K562 (cell line): ENCODE measurements at regions not wholly inside any gene's neighbourhood (a gene's known extent, or its start where the extent isn't known, plus 50 kb on each side); places are given as distances from the start of the nearest gene placed in this dataset.

Experiments
- ARID2 ChIP-seq: fragments of 450-650 bp; IDR thresholded peaks from 2 replicates; pipeline ENCODE4 v1.6.1; 2017; ENCODE audit warnings: antibody characterized with exemption, mild to moderate bottlenecking
- BACH1 ChIP-seq: fragments of 200-800 bp; sonication (Bioruptor generic); IDR thresholded peaks from 2 replicates; pipeline ENCODE4 v1.6.1; 2016; ENCODE audit warnings: missing genetic modification characterization, missing compliant biosample characterization
- CBX8 ChIP-seq: fragments of 200-600 bp; sonication (generic); IDR thresholded peaks from 2 replicates; pipeline ENCODE4 v1.6.1; 2012; ENCODE audit warnings: borderline replicate concordance, mixed run types, low read depth, mild to moderate bottlenecking, moderate library complexity, mixed read lengths, low read length, control low read depth, inconsistent platforms; ENCODE audit not compliant: poor library complexity, severe bottlenecking; ENCODE audit errors: extremely low read depth
- EWSR1 ChIP-seq: fragments of 450-650 bp; IDR thresholded peaks from 2 replicates; pipeline ENCODE4 v1.6.1; 2018; ENCODE audit warnings: borderline replicate concordance, mild to moderate bottlenecking, low read depth, moderate library complexity; ENCODE audit not compliant: partially characterized antibody
- MEF2D ChIP-seq: conservative IDR thresholded peaks from 2 replicates; pipeline ENCODE4 v1.6.1; 2016; ENCODE audit warnings: low read depth, missing genetic modification characterization, missing compliant biosample characterization
- MIER1 ChIP-seq: fragments of 450-650 bp; IDR thresholded peaks from 2 replicates; pipeline ENCODE4 v1.6.1; 2016; ENCODE audit warnings: antibody characterized with exemption, mild to moderate bottlenecking, low read depth
- NFIC ChIP-seq: fragments of 450-650 bp; IDR thresholded peaks from 2 replicates; pipeline ENCODE4 v1.6.1; 2017; ENCODE audit warnings: mild to moderate bottlenecking, inconsistent platforms
- NONO ChIP-seq, 2 experiments: fragments of 200-400 bp in 1 of 2; fragments of 450-650 bp in 1 of 2; formaldehyde crosslinking in 1 of 2; IDR thresholded peaks; 2 replicates each; pipeline ENCODE4 v1.6.1; 2017; ENCODE audit warnings: low read depth in 2 of 2, mild to moderate bottlenecking in 2 of 2, moderate library complexity in 2 of 2, low read length in 1 of 2
- SLC30A9 ChIP-seq: fragments of 250-450 bp; sonication (Bioruptor Pico); IDR thresholded peaks from 2 replicates; pipeline ENCODE4 v1.8.0; 2022; ENCODE audit warnings: mild to moderate bottlenecking, moderate library complexity
- SMARCE1 ChIP-seq: fragments of 450-650 bp; IDR thresholded peaks from 2 replicates; pipeline ENCODE4 v1.7.1; 2016; ENCODE audit warnings: mild to moderate bottlenecking
- SRF ChIP-seq, 2 experiments: fragments of 250-450, 450-650 bp in 1 of 2; sonication (Bioruptor Pico) in 1 of 2; sonication (generic) in 1 of 2; formaldehyde crosslinking; IDR thresholded peaks; 2 replicates each; pipeline versions ENCODE4 v1.5.0 to v1.5.1; 2020 to 2022; ENCODE audit warnings: mild to moderate bottlenecking in 1 of 2, missing genetic modification reagents in 1 of 2
- ZNF232 ChIP-seq: sonication (generic); formaldehyde crosslinking; IDR thresholded peaks from 2 replicates; pipeline ENCODE4 v1.8.0; 2022; ENCODE audit warnings: mild to moderate bottlenecking, missing genetic modification reagents
- ZNF584 ChIP-seq: fragments of 200-800 bp; sonication (Bioruptor generic); IDR thresholded peaks from 2 replicates; pipeline ENCODE4 v1.6.1; 2016; ENCODE audit warnings: low read depth, mild to moderate bottlenecking, missing genetic modification characterization, missing compliant biosample characterization
- ZZZ3 ChIP-seq: fragments of 450-650 bp; IDR thresholded peaks from 2 replicates; pipeline ENCODE4 v1.6.1; 2016; ENCODE audit warnings: antibody characterized with exemption, mild to moderate bottlenecking, moderate library complexity
- TF ChIP-seq, protein P1 (sequence below): sonication (generic); formaldehyde crosslinking; IDR thresholded peaks from 2 replicates; pipeline ENCODE4 v1.8.1; 2023; ENCODE audit warnings: missing genetic modification reagents, mild to moderate bottlenecking, borderline replicate concordance
- TF ChIP-seq, protein P2 (sequence below): fragments of 450-650 bp; IDR thresholded peaks from 2 replicates; pipeline ENCODE4 v1.7.1; 2018; ENCODE audit warnings: mild to moderate bottlenecking, low read depth; ENCODE audit not compliant: partially characterized antibody
- TF ChIP-seq, protein P3 (sequence below): fragments of 250-450 bp; sonication (Bioruptor Pico); IDR thresholded peaks from 2 replicates; pipeline ENCODE4 v1.9.0; 2021; ENCODE audit warnings: mild to moderate bottlenecking
- TF ChIP-seq, protein P4 (sequence below): sonication (generic); formaldehyde crosslinking; IDR thresholded peaks from 2 replicates; pipeline ENCODE4 v1.9.0; 2022; ENCODE audit warnings: mild to moderate bottlenecking, missing genetic modification reagents
- TF ChIP-seq, protein P5 (sequence below): fragments of 450-650 bp; IDR thresholded peaks from 2 replicates; pipeline ENCODE4 v1.6.1; 2018; ENCODE audit warnings: mild to moderate bottlenecking, low read depth; ENCODE audit not compliant: partially characterized antibody

DNA sequence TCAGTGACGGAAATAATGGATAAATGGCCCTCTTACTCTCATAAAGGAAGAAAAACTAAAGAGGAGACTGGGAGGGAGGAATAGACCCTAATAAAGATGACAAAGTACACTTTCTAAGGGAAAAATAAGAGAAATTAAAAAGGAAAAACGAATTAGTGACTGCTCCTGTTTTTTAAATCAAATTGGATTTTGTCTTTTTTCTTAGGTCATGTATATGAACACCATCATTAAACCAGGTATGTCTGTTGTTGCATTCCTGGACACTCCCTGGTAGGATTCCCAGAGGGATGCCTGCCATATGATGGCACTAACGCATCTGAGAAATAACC lies 59.4 kb upstream of the BTN3A2 start (continued):
- TF ChIP-seq, protein P1, sequence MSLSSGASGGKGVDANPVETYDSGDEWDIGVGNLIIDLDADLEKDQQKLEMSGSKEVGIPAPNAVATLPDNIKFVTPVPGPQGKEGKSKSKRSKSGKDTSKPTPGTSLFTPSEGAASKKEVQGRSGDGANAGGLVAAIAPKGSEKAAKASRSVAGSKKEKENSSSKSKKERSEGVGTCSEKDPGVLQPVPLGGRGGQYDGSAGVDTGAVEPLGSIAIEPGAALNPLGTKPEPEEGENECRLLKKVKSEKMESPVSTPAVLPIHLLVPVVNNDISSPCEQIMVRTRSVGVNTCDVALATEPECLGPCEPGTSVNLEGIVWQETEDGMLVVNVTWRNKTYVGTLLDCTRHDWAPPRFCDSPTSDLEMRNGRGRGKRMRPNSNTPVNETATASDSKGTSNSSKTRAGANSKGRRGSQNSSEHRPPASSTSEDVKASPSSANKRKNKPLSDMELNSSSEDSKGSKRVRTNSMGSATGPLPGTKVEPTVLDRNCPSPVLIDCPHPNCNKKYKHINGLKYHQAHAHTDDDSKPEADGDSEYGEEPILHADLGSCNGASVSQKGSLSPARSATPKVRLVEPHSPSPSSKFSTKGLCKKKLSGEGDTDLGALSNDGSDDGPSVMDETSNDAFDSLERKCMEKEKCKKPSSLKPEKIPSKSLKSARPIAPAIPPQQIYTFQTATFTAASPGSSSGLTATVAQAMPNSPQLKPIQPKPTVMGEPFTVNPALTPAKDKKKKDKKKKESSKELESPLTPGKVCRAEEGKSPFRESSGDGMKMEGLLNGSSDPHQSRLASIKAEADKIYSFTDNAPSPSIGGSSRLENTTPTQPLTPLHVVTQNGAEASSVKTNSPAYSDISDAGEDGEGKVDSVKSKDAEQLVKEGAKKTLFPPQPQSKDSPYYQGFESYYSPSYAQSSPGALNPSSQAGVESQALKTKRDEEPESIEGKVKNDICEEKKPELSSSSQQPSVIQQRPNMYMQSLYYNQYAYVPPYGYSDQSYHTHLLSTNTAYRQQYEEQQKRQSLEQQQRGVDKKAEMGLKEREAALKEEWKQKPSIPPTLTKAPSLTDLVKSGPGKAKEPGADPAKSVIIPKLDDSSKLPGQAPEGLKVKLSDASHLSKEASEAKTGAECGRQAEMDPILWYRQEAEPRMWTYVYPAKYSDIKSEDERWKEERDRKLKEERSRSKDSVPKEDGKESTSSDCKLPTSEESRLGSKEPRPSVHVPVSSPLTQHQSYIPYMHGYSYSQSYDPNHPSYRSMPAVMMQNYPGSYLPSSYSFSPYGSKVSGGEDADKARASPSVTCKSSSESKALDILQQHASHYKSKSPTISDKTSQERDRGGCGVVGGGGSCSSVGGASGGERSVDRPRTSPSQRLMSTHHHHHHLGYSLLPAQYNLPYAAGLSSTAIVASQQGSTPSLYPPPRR (CRISPR knock-in tag), result no peak
- no peak for TF ChIP-seq NONO (IDR thresholded peaks at IDR 0.05; ENCODE audit: low read depth in 2 of 2, low read length in 1 of 2)
- TF ChIP-seq SMARCE1, result no peak
- TF ChIP-seq NFIC, result 0 out of 2 replicates have a peak, but pooled peaks have one; percentile 0
- no peak for TF ChIP-seq ARID2
- TF ChIP-seq CBX8, result no peak
- no peak for TF ChIP-seq MEF2D (tag)
- 0 out of 2 replicates have a peak, but pooled peaks have one; percentile 68 for TF ChIP-seq ZNF584 (CRISPR knock-in tag)
- peak; percentile 36; the same call in 1 of the 2 replicates for TF ChIP-seq BACH1
- no peak for TF ChIP-seq ZZZ3
- TF ChIP-seq, protein P2, sequence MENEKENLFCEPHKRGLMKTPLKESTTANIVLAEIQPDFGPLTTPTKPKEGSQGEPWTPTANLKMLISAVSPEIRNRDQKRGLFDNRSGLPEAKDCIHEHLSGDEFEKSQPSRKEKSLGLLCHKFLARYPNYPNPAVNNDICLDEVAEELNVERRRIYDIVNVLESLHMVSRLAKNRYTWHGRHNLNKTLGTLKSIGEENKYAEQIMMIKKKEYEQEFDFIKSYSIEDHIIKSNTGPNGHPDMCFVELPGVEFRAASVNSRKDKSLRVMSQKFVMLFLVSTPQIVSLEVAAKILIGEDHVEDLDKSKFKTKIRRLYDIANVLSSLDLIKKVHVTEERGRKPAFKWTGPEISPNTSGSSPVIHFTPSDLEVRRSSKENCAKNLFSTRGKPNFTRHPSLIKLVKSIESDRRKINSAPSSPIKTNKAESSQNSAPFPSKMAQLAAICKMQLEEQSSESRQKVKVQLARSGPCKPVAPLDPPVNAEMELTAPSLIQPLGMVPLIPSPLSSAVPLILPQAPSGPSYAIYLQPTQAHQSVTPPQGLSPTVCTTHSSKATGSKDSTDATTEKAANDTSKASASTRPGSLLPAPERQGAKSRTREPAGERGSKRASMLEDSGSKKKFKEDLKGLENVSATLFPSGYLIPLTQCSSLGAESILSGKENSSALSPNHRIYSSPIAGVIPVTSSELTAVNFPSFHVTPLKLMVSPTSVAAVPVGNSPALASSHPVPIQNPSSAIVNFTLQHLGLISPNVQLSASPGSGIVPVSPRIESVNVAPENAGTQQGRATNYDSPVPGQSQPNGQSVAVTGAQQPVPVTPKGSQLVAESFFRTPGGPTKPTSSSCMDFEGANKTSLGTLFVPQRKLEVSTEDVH, result no peak
- no peak for TF ChIP-seq SLC30A9 (CRISPR knock-in tag)
- TF ChIP-seq, protein P3, sequence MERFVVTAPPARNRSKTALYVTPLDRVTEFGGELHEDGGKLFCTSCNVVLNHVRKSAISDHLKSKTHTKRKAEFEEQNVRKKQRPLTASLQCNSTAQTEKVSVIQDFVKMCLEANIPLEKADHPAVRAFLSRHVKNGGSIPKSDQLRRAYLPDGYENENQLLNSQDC (CRISPR knock-in tag), result no peak
- TF ChIP-seq, protein P4, sequence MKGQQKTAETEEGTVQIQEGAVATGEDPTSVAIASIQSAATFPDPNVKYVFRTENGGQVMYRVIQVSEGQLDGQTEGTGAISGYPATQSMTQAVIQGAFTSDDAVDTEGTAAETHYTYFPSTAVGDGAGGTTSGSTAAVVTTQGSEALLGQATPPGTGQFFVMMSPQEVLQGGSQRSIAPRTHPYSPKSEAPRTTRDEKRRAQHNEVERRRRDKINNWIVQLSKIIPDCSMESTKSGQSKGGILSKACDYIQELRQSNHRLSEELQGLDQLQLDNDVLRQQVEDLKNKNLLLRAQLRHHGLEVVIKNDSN (CRISPR knock-in tag), result no peak
- no peak for TF ChIP-seq ZNF232 (CRISPR knock-in tag)
- TF ChIP-seq SRF (CRISPR knock-in tag; IDR thresholded peaks at IDR 0.05), result no peak
- TF ChIP-seq, protein P5, sequence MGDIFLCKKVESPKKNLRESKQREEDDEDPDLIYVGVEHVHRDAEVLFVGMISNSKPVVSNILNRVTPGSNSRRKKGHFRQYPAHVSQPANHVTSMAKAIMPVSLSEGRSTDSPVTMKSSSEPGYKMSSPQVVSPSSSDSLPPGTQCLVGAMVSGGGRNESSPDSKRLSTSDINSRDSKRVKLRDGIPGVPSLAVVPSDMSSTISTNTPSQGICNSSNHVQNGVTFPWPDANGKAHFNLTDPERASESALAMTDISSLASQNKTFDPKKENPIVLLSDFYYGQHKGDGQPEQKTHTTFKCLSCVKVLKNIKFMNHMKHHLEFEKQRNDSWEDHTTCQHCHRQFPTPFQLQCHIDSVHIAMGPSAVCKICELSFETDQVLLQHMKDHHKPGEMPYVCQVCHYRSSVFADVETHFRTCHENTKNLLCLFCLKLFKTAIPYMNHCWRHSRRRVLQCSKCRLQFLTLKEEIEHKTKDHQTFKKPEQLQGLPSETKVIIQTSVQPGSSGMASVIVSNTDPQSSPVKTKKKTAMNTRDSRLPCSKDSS, result no peak
- no peak for TF ChIP-seq EWSR1
- no peak for TF ChIP-seq MIER1
